Activated naive CD8-positive, alpha-beta T cell treated with anti-CD3 and anti-CD28 coated beads, Interleukin-2, amount 50 U/mL, for 24 hours (primary cell): ENCODE measurements at regions not wholly inside any gene's neighbourhood (a gene's known extent, or its start where the extent isn't known, plus 50 kb on each side); places are given as distances from the start of the nearest gene placed in this dataset.
"Not testable (repeated sequence)": the region's sequence is repeated elsewhere in the genome, so short reads cannot be mapped to it uniquely, and the experiment has no call there.

Experiments
- ATAC-seq: fragments of 150-1000 bp; cut with Tn5 transposase; one replicate; pipeline ENCODE4 v1.10.0; 2021
- DNase-seq: peaks from one replicate; pipeline ENCODE4 v3.0.0; 2021
- H3K27ac Mint-ChIP-seq: one replicate; pipeline ENCODE4 v1.8.0; 2021; ENCODE audit warnings: mild to moderate bottlenecking, mixed read lengths
- H3K27me3 Mint-ChIP-seq: one replicate; pipeline ENCODE4 v1.8.0; 2021; ENCODE audit warnings: mixed read lengths
- H3K36me3 Mint-ChIP-seq: one replicate; pipeline ENCODE4 v1.8.0; 2021; ENCODE audit warnings: low read depth, mixed read lengths
- H3K4me1 Mint-ChIP-seq: one replicate; pipeline ENCODE4 v1.8.0; 2021; ENCODE audit warnings: mixed read lengths
- H3K4me3 Mint-ChIP-seq: one replicate; pipeline ENCODE4 v1.8.0; 2021; ENCODE audit warnings: mild to moderate bottlenecking, moderate library complexity, mixed read lengths
- H3K9me3 Mint-ChIP-seq: one replicate; pipeline ENCODE4 v1.8.0; 2021; ENCODE audit warnings: mixed read lengths

GRCh38 chrX:106415276-106415895 is 196.4 kb upstream of the RADX start:
- DNase-seq (peak; percentile 1), ATAC-seq (no peak)
- H3K4me3 Mint-ChIP-seq, result no peak overlapping the region
- no peaks in the 10 kb centered on the region for H3K27me3 Mint-ChIP-seq
- H3K36me3 Mint-ChIP-seq, result no peaks in the 10 kb centered on the region
- H3K4me1 Mint-ChIP-seq, result no peaks in the 10 kb centered on the region
- no peak overlapping the region for H3K27ac Mint-ChIP-seq
- H3K9me3 Mint-ChIP-seq, result no peaks in the 10 kb centered on the region

DNA sequence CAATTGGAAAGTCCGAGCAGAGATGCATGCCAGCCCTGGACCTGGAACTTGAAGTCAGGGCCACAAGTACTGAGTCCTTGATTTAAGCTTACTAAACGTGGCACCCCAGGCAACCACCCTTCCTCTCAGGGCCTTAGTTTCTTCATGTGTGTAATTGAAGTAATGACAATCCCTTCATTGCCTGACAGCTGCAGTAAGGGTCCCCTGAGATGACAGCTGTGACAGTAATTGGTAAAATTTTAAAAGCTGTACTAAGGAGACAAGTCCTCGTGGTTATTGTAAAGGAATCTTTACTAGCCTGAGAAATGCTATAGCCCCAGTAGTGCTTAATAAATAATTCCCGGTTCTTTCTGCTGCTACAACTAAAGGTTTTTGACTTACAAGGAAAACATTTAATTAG is 175.1 kb upstream of the RADX start:
- no peak overlapping the region for H3K27ac Mint-ChIP-seq
- ATAC-seq (no peak), DNase-seq (no peak)
- H3K9me3 Mint-ChIP-seq, result no peaks in the 10 kb centered on the region
- H3K36me3 Mint-ChIP-seq, result no peaks in the 10 kb centered on the region
- peaks cover 2% of the 10 kb centered on the region for H3K27me3 Mint-ChIP-seq
- no peak overlapping the region for H3K4me3 Mint-ChIP-seq
- no peaks in the 10 kb centered on the region for H3K4me1 Mint-ChIP-seq

GRCh38 chrX:106437407-106437806 is 174.4 kb upstream of the RADX start:
- Mint-ChIP-seq H3K4me3 (no peak overlapping the region), H3K27ac (no peak overlapping the region), H3K9me3 (no peaks in the 10 kb centered on the region), H3K27me3 (peaks cover 2% of the 10 kb centered on the region), H3K36me3 (no peaks in the 10 kb centered on the region), H3K4me1 (no peaks in the 10 kb centered on the region)
- ATAC-seq, result no peak
- DNase-seq, result no peak

GRCh38 chrX:106450405-106450804 is 161.4 kb upstream of the RADX start:
- no peaks in the 10 kb centered on the region for H3K9me3 Mint-ChIP-seq
- H3K4me3 Mint-ChIP-seq, result no peak overlapping the region
- no peaks in the 10 kb centered on the region for H3K4me1 Mint-ChIP-seq
- peaks cover 2% of the 10 kb centered on the region for H3K27me3 Mint-ChIP-seq
- H3K36me3 Mint-ChIP-seq, result no peaks in the 10 kb centered on the region
- DNase-seq (no peak), ATAC-seq (no peak)
- no peak overlapping the region for H3K27ac Mint-ChIP-seq

- Mint-ChIP-seq H3K9me3 (no peaks in the 10 kb centered on the region), H3K27me3 (peaks cover 2% of the 10 kb centered on the region), H3K27ac (no peak overlapping the region), H3K4me3 (no peak overlapping the region), H3K4me1 (no peaks in the 10 kb centered on the region), H3K36me3 (no peaks in the 10 kb centered on the region)
- DNase-seq (no peak), ATAC-seq (no peak)
These were observed 159.8 kb upstream of the RADX start for GRCh38 chrX:106451933-106452332.

DNA sequence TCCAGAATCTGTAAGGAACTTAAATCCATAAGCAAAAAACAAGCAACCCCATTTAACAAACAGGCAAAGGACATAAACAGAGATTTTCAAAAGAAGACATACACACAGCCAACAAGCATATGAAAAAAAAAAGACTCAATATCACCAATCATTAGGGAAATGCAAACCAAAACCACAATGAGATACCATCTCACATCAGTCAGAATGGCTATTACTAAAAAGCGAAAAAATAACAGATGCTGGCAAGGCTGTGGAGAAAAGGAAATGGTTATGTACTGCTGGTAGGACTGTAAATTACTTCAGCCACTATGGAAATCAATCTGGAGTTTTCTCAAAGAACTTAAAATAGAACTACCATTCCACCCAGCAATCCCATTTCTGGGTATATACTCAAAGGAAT is 156.8 kb upstream of the RADX start:
- no peaks in the 10 kb centered on the region for H3K4me1 Mint-ChIP-seq
- H3K36me3 Mint-ChIP-seq, result no peaks in the 10 kb centered on the region
- H3K4me3 Mint-ChIP-seq, result no peak overlapping the region
- ATAC-seq, result no peak
- DNase-seq, result no peak
- H3K27ac Mint-ChIP-seq, result no peak overlapping the region
- H3K9me3 Mint-ChIP-seq, result no peaks in the 10 kb centered on the region
- no peaks in the 10 kb centered on the region for H3K27me3 Mint-ChIP-seq

DNA sequence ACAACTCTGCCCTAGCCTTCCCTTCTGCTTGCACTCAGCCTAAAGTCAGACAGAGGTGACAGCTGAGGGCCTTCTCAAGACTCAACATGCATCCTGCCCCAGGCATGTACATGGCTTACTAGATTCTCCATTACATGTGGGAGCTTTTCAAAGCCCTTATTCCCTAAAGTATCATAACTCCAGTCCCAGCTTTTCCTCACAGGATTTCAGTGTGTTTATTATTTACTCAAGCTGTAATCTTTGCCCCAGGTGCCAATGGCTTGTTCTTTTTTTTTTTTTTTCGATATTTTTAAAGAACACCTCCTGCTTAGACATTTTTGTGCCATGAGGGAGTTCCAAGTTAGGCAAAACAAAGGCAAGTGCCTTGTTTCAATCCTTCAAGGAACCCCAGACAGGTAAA is 154.0 kb upstream of the RADX start:
- Mint-ChIP-seq H3K9me3 (no peaks in the 10 kb centered on the region), H3K27me3 (no peaks in the 10 kb centered on the region), H3K4me1 (no peaks in the 10 kb centered on the region), H3K4me3 (no peak overlapping the region), H3K27ac (no peak overlapping the region), H3K36me3 (no peaks in the 10 kb centered on the region)
- DNase-seq (no peak), ATAC-seq (no peak)

DNA sequence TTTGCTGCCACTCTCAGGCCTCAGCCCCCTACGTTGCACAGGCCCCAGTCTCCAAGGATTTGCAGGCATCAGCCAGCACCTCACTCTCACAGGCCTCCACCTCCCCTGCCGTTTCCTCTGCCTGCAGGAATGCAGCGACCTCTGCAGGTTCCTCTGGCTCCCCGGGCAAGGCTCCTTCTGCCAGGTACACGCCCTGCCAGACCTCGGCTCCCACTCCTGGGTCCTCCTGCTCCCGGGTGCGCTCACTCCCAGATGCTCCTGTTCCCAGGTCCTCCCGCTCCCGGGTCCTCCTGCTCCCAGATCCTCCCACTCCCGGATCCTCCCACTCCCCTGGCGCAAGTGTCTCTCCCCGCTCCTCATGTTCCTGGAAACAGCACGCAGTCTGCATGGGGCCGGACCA is 144.4 kb upstream of the RADX start:
- Mint-ChIP-seq H3K9me3 (no peaks in the 10 kb centered on the region), H3K4me3 (no peak overlapping the region), H3K27ac (no peak overlapping the region), H3K4me1 (no peaks in the 10 kb centered on the region), H3K27me3 (peaks cover 2% of the 10 kb centered on the region), H3K36me3 (no peaks in the 10 kb centered on the region)
- DNase-seq, result no peak
- ATAC-seq, result no peak

GRCh38 chrX:106467943-106468342 is 143.8 kb upstream of the RADX start:
- H3K27ac Mint-ChIP-seq, result no peak overlapping the region
- ATAC-seq (no peak), DNase-seq (no peak)
- H3K36me3 Mint-ChIP-seq, result no peaks in the 10 kb centered on the region
- no peaks in the 10 kb centered on the region for H3K4me1 Mint-ChIP-seq
- H3K9me3 Mint-ChIP-seq, result no peaks in the 10 kb centered on the region
- H3K4me3 Mint-ChIP-seq, result no peak overlapping the region
- peaks cover 2% of the 10 kb centered on the region for H3K27me3 Mint-ChIP-seq

- Mint-ChIP-seq H3K27me3 (peaks cover 2% of the 10 kb centered on the region), H3K36me3 (no peaks in the 10 kb centered on the region), H3K9me3 (no peaks in the 10 kb centered on the region), H3K27ac (no peak overlapping the region), H3K4me3 (no peak overlapping the region), H3K4me1 (no peaks in the 10 kb centered on the region)
- DNase-seq (no peak), ATAC-seq (no peak)
These were observed 143.3 kb upstream of the RADX start for GRCh38 chrX:106468433-106468832.

DNA sequence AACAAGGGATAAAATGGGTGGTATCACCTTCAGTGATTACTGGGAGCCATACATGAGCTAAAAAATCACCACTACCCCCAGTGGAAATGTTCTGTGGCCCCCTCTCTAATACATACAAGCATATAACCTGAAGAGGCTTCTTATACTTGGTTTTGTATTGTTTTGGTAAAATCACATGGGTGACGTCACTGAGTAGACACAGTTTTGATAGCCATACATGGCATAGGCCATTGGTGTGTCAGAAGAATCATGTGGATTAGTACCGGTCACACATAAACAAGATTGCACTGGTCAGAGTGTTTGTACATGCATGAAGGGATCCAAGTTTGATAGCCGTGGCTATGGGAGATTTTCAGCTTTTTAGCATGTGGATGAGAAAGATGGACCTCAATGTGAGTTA is 131.9 kb upstream of the RADX start:
- no peaks in the 10 kb centered on the region for H3K27me3 Mint-ChIP-seq
- peaks cover 20% of the 10 kb centered on the region for H3K4me1 Mint-ChIP-seq
- H3K27ac Mint-ChIP-seq, result no peak overlapping the region
- no peaks in the 10 kb centered on the region for H3K36me3 Mint-ChIP-seq
- H3K4me3 Mint-ChIP-seq, result no peak overlapping the region
- H3K9me3 Mint-ChIP-seq, result no peaks in the 10 kb centered on the region
- ATAC-seq (no peak), DNase-seq (no peak)

GRCh38 chrX:106481341-106481740 is 130.4 kb upstream of the RADX start:
- ATAC-seq (no peak), DNase-seq (peak; percentile 29)
- no peaks in the 10 kb centered on the region for H3K27me3 Mint-ChIP-seq
- peaks cover 24% of the 10 kb centered on the region for H3K4me1 Mint-ChIP-seq
- H3K27ac Mint-ChIP-seq, result no peak overlapping the region
- no peaks in the 10 kb centered on the region for H3K36me3 Mint-ChIP-seq
- no peak overlapping the region for H3K4me3 Mint-ChIP-seq
- H3K9me3 Mint-ChIP-seq, result no peaks in the 10 kb centered on the region

GRCh38 chrX:106484233-106484632 is 127.5 kb upstream of the RADX start:
- peak overlapping the region; percentile 48 for H3K4me3 Mint-ChIP-seq
- no peaks in the 10 kb centered on the region for H3K36me3 Mint-ChIP-seq
- no peaks in the 10 kb centered on the region for H3K9me3 Mint-ChIP-seq
- no peaks in the 10 kb centered on the region for H3K27me3 Mint-ChIP-seq
- H3K4me1 Mint-ChIP-seq, result peaks cover 24% of the 10 kb centered on the region
- peak overlapping the region; percentile 7 for H3K27ac Mint-ChIP-seq
- ATAC-seq (peak; percentile 95), DNase-seq (no peak)

GRCh38 chrX:106493210-106493816 is 118.5 kb upstream of the RADX start:
- not testable (repeated sequence) for DNase-seq, H3K4me3 Mint-ChIP-seq, H3K27me3 Mint-ChIP-seq, H3K9me3 Mint-ChIP-seq, H3K27ac Mint-ChIP-seq, H3K36me3 Mint-ChIP-seq, ATAC-seq, H3K4me1 Mint-ChIP-seq

DNA sequence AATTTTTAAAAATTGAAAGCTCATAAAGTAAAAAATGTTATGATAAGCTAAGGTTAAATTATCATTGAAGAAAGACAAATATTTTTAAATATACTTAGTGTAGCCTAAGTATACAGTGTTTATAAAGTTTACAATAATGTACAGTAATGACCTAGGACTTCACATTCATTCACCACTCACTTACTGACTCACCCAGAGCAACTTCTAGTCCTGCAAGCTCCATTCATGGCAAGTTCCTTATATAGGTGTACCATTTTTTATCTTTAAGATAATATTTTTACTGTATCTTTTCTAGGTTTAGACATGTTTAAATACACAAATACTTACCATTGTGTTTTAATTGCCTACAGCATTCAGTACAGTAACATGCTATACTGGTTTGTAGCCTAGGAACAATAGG is 112.3 kb upstream of the RADX start:
- Mint-ChIP-seq H3K9me3 (no peaks in the 10 kb centered on the region), H3K27me3 (no peaks in the 10 kb centered on the region)
- no peak for DNase-seq

More for the DNA sequence above, 112.3 kb upstream of the RADX start:
- H3K4me1 Mint-ChIP-seq, result peaks cover 4% of the 10 kb centered on the region
- no peak overlapping the region for H3K27ac Mint-ChIP-seq
- no peak overlapping the region for H3K4me3 Mint-ChIP-seq
- ATAC-seq, result no peak
- H3K36me3 Mint-ChIP-seq, result no peaks in the 10 kb centered on the region
